GM23338 (cell line): ENCODE measurements at regions not wholly inside any gene's neighbourhood (a gene's known extent, or its start where the extent isn't known, plus 50 kb on each side); places are given as distances from the start of the nearest gene placed in this dataset.

Experiments
- CTCF ChIP-seq, 2 experiments: fragments of 200-600 bp in 1 of 2; sonication (generic) in 1 of 2; conservative IDR thresholded peaks; 2 replicates each; pipeline versions ENCODE4 v1.5.1 to v1.6.1; 2016 to 2017; ENCODE audit warnings: antibody characterized with exemption in 2 of 2, low read depth in 2 of 2, mild to moderate bottlenecking in 2 of 2, moderate library complexity in 1 of 2
- REST ChIP-seq: IDR thresholded peaks from one replicate; pipeline ENCODE4 v1.6.1; 2018; ENCODE audit warnings: antibody characterized with exemption; ENCODE audit not compliant: unreplicated experiment
- TF ChIP-seq, protein P1 (sequence below): fragments of 250-450 bp; sonication (Bioruptor Pico); IDR thresholded peaks from 2 replicates; pipeline ENCODE4 v1.5.0; 2020; ENCODE audit warnings: mild to moderate bottlenecking, moderate library complexity

- TF ChIP-seq, protein P1, sequence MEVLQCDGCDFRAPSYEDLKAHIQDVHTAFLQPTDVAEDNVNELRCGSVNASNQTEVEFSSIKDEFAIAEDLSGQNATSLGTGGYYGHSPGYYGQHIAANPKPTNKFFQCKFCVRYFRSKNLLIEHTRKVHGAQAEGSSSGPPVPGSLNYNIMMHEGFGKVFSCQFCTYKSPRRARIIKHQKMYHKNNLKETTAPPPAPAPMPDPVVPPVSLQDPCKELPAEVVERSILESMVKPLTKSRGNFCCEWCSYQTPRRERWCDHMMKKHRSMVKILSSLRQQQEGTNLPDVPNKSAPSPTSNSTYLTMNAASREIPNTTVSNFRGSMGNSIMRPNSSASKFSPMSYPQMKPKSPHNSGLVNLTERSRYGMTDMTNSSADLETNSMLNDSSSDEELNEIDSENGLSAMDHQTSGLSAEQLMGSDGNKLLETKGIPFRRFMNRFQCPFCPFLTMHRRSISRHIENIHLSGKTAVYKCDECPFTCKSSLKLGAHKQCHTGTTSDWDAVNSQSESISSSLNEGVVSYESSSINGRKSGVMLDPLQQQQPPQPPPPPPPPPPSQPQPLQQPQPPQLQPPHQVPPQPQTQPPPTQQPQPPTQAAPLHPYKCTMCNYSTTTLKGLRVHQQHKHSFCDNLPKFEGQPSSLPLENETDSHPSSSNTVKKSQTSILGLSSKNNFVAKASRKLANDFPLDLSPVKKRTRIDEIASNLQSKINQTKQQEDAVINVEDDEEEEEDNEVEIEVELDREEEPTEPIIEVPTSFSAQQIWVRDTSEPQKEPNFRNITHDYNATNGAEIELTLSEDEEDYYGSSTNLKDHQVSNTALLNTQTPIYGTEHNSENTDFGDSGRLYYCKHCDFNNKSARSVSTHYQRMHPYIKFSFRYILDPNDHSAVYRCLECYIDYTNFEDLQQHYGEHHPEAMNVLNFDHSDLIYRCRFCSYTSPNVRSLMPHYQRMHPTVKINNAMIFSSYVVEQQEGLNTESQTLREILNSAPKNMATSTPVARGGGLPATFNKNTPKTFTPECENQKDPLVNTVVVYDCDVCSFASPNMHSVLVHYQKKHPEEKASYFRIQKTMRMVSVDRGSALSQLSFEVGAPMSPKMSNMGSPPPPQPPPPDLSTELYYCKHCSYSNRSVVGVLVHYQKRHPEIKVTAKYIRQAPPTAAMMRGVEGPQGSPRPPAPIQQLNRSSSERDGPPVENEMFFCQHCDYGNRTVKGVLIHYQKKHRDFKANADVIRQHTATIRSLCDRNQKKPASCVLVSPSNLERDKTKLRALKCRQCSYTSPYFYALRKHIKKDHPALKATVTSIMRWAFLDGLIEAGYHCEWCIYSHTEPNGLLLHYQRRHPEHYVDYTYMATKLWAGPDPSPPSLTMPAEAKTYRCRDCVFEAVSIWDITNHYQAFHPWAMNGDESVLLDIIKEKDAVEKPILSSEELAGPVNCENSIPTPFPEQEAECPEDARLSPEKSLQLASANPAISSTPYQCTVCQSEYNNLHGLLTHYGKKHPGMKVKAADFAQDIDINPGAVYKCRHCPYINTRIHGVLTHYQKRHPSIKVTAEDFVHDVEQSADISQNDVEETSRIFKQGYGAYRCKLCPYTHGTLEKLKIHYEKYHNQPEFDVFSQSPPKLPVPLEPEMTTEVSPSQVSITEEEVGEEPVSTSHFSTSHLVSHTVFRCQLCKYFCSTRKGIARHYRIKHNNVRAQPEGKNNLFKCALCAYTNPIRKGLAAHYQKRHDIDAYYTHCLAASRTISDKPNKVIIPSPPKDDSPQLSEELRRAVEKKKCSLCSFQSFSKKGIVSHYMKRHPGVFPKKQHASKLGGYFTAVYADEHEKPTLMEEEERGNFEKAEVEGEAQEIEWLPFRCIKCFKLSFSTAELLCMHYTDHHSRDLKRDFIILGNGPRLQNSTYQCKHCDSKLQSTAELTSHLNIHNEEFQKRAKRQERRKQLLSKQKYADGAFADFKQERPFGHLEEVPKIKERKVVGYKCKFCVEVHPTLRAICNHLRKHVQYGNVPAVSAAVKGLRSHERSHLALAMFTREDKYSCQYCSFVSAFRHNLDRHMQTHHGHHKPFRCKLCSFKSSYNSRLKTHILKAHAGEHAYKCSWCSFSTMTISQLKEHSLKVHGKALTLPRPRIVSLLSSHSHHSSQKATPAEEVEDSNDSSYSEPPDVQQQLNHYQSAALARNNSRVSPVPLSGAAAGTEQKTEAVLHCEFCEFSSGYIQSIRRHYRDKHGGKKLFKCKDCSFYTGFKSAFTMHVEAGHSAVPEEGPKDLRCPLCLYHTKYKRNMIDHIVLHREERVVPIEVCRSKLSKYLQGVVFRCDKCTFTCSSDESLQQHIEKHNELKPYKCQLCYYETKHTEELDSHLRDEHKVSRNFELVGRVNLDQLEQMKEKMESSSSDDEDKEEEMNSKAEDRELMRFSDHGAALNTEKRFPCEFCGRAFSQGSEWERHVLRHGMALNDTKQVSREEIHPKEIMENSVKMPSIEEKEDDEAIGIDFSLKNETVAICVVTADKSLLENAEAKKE (CRISPR knock-in tag): no peak
- TF ChIP-seq CTCF (conservative IDR thresholded peaks at IDR 0.05; ENCODE audit: low read depth in 2 of 2) (no peak), REST (no peak)
These were observed 184.6 kb downstream of the OR13H1 start (continued) for GRCh38 chrX:131728295-131729145.
